Loucy (cell line): ENCODE measurements at regions not wholly inside any gene's neighbourhood (a gene's known extent, or its start where the extent isn't known, plus 50 kb on each side); places are given as distances from the start of the nearest gene placed in this dataset.
"Not testable (repeated sequence)": the region's sequence is repeated elsewhere in the genome, so short reads cannot be mapped to it uniquely, and the experiment has no call there.

Source experiments
- H2AFZ ChIP-seq: fragments of 200-600 bp; sonication (generic); 2 replicates; pipeline ENCODE4 v1.6.0; 2016; ENCODE audit warnings: antibody characterized with exemption, mild to moderate bottlenecking, low read length, moderate library complexity
- H3F3A ChIP-seq: fragments of 200-600 bp; 2 replicates; pipeline ENCODE4 v1.6.0; 2016; ENCODE audit warnings: antibody characterized with exemption, low read depth, mild to moderate bottlenecking
- H3K27me3 ChIP-seq: fragments of 200-600 bp; sonication (generic); 2 replicates; pipeline ENCODE4 v1.6.1; 2014; ENCODE audit warnings: low read length, mild to moderate bottlenecking; ENCODE audit not compliant: insufficient read depth, poor library complexity, severe bottlenecking
- H3K36me3 ChIP-seq: fragments of 200-600 bp; sonication (generic); 2 replicates; pipeline ENCODE4 v1.6.1; 2016; ENCODE audit warnings: low read length; ENCODE audit not compliant: insufficient read depth
- H3K4me1 ChIP-seq: fragments of 200-600 bp; sonication (generic); 2 replicates; pipeline ENCODE4 v1.5.1; 2014; ENCODE audit warnings: low read length, mild to moderate bottlenecking; ENCODE audit not compliant: insufficient read depth, poor library complexity, severe bottlenecking
- H3K4me2 ChIP-seq: fragments of 200-600 bp; sonication (generic); 2 replicates; pipeline ENCODE4 v1.6.0; 2014; ENCODE audit warnings: antibody characterized with exemption, low read length, low read depth, mild to moderate bottlenecking; ENCODE audit not compliant: poor library complexity, severe bottlenecking
- H3K4me3 ChIP-seq: fragments of 200-600 bp; sonication (generic); 2 replicates; pipeline ENCODE4 v1.5.1; 2014; ENCODE audit warnings: low read length, mild to moderate bottlenecking, mixed read lengths; ENCODE audit not compliant: poor library complexity, severe bottlenecking
- H3K79me2 ChIP-seq: fragments of 200-600 bp; sonication (generic); 2 replicates; pipeline ENCODE4 v1.6.1; 2014; ENCODE audit warnings: low read length; ENCODE audit not compliant: insufficient read depth
- H3K9ac ChIP-seq: fragments of 200-600 bp; sonication (generic); 2 replicates; pipeline ENCODE4 v1.6.0; 2014; ENCODE audit warnings: mild to moderate bottlenecking, low read depth, low read length, moderate library complexity; ENCODE audit not compliant: poor library complexity, severe bottlenecking
- H3K9me2 ChIP-seq: fragments of 200-600 bp; sonication (generic); replicated peaks from 2 replicates; pipeline ENCODE4 v1.6.1; 2016; ENCODE audit warnings: low read depth, low read length, mixed read lengths
- H3K9me3 ChIP-seq: fragments of 200-600 bp; sonication (generic); 2 replicates; pipeline ENCODE4 v1.6.1; 2014; ENCODE audit warnings: mild to moderate bottlenecking, antibody characterized with exemption, low read length, low read depth; ENCODE audit not compliant: insufficient read depth
- H4K20me1 ChIP-seq: fragments of 200-600 bp; sonication (generic); 2 replicates; pipeline ENCODE4 v1.6.0; 2014; ENCODE audit warnings: antibody characterized with exemption, low read length, mild to moderate bottlenecking; ENCODE audit not compliant: insufficient read depth, poor library complexity, severe bottlenecking
- EZH2phosphoT487 ChIP-seq: fragments of 200-600 bp; IDR thresholded peaks from 2 replicates; pipeline ENCODE4 v1.6.1; 2018; ENCODE audit warnings: antibody characterized with exemption, mild to moderate bottlenecking, moderate library complexity, borderline replicate concordance
- TF ChIP-seq, protein P1 (sequence below): fragments of 200-600 bp; sonication (generic); conservative IDR thresholded peaks from 2 replicates; pipeline ENCODE4 v1.5.1; 2014; ENCODE audit warnings: mild to moderate bottlenecking, antibody characterized with exemption, low read length

DNA sequence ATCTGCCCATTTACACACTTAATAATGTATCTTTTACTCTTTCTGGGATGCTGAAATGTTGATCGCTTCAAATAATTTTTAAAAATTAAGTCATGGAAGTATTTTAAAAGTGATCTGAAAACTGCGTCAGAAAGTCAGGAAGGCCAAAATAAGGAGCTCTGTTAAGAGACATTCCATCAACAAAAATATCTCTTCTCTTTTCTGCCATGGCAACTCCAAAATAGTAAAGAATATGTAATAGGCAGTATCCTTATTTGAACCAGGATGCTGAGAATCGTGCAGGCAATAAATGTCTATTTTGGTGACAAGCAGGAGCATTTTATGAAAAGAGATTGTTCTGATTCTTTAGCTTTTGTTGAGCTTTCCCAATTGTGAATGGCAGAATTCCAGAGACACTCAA is 81.8 kb upstream of the PPP1R12A start:
- H3K9me3 ChIP-seq: no peaks in the 10 kb centered on the region

DNA sequence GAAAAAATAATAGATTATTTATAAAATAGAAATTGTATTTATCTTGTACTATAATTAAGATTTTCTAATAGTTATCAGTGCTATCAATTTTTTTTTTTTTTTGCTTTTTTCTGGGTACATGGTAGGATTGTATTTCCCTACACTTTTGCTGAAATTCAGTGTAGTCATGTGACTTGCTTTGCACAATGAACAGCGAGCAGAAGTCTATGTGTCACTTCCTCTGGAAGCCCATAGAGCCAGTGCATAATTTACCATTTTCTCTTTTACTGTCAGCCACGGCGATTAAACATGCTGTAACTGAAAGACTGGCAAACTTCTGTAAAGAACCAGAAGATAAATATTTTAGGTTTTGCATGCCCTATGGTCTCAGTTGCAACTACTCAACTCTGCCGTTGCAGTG is 80.8 kb upstream of the PPP1R12A start:
- Histone ChIP-seq H3K9me3 (no peaks in the 10 kb centered on the region), H2AFZ (no peak overlapping the region), H3K4me1 (no peaks in the 10 kb centered on the region), H3K4me2 (no peak overlapping the region), H4K20me1 (no peaks in the 10 kb centered on the region), H3K9me2 (no peaks in the 10 kb centered on the region), H3K36me3 (no peaks in the 10 kb centered on the region), H3K79me2 (no peaks in the 10 kb centered on the region), H3K9ac (no peak overlapping the region), H3K4me3 (no peak overlapping the region), H3K27me3 (no peaks in the 10 kb centered on the region), H3F3A (no peaks in the 10 kb centered on the region)
- TF ChIP-seq EZH2phosphoT487: no peak
- TF ChIP-seq, protein P1, sequence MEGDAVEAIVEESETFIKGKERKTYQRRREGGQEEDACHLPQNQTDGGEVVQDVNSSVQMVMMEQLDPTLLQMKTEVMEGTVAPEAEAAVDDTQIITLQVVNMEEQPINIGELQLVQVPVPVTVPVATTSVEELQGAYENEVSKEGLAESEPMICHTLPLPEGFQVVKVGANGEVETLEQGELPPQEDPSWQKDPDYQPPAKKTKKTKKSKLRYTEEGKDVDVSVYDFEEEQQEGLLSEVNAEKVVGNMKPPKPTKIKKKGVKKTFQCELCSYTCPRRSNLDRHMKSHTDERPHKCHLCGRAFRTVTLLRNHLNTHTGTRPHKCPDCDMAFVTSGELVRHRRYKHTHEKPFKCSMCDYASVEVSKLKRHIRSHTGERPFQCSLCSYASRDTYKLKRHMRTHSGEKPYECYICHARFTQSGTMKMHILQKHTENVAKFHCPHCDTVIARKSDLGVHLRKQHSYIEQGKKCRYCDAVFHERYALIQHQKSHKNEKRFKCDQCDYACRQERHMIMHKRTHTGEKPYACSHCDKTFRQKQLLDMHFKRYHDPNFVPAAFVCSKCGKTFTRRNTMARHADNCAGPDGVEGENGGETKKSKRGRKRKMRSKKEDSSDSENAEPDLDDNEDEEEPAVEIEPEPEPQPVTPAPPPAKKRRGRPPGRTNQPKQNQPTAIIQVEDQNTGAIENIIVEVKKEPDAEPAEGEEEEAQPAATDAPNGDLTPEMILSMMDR: no peak

More for the DNA sequence above, 81.8 kb upstream of the PPP1R12A start:
- H3K9ac ChIP-seq: no peak overlapping the region
- H3K27me3 ChIP-seq: no peaks in the 10 kb centered on the region
- H2AFZ ChIP-seq: no peak overlapping the region
- no peaks in the 10 kb centered on the region for H3K9me2 ChIP-seq
- H3K4me2 ChIP-seq: no peak overlapping the region
- TF ChIP-seq, protein P1: no peak
- no peak for TF ChIP-seq EZH2phosphoT487
- H3F3A ChIP-seq: no peaks in the 10 kb centered on the region
- no peaks in the 10 kb centered on the region for H3K36me3 ChIP-seq
- H4K20me1 ChIP-seq: no peaks in the 10 kb centered on the region
- no peaks in the 10 kb centered on the region for H3K4me1 ChIP-seq
- H3K4me3 ChIP-seq: no peak overlapping the region
- no peaks in the 10 kb centered on the region for H3K79me2 ChIP-seq

DNA sequence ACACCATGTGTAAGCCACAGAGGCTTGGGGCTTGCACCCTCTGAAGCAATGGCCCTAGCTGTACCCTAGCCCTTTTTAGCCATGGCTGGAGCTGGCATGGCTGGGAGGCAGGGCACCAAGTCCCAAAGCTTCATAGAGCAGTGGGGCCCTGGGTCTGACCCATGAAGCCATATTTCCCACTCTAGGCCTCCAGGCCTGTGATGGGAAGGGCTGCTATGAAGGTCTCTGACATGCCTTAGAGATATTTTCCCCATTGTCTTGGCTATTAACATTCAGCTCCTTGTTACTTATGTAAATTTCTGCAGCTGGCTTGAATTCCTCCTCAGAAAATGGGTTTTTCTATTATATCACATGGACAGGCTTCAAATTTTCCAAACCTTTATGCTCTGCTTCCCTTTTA is 68.8 kb upstream of the PPP1R12A start:
- not testable (repeated sequence) for H3K4me3 ChIP-seq, H3K27me3 ChIP-seq, H3K9ac ChIP-seq, H4K20me1 ChIP-seq, H3K4me1 ChIP-seq, H3F3A ChIP-seq, H2AFZ ChIP-seq, H3K79me2 ChIP-seq, H3K9me3 ChIP-seq, H3K36me3 ChIP-seq, H3K4me2 ChIP-seq, H3K9me2 ChIP-seq

DNA sequence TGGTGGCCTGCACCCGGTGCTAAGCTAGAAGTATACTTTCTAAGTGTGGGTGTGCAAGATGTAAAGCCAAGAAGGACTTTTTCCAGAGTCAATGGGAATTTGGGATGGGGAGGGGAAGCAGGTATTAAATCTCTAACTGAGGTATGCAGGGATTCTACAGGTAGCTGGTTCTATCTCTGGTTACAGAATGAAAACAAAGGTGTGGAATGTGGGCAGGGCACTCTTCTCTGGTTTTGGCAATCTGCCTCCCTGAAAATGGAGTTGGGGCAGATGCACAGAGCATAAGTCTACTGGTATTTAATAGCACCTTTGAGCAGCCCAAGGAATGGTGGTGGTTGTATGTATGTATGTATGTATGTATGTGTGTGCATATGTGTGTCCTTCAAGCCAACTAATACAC is 66.7 kb upstream of the PPP1R12A start:
- no peaks in the 10 kb centered on the region for H3K4me1 ChIP-seq
- TF ChIP-seq, protein P1: no peak
- no peak for TF ChIP-seq EZH2phosphoT487
- H3F3A ChIP-seq: no peaks in the 10 kb centered on the region
- no peaks in the 10 kb centered on the region for H3K9me2 ChIP-seq
- H2AFZ ChIP-seq: no peak overlapping the region
- H3K79me2 ChIP-seq: no peaks in the 10 kb centered on the region
- no peaks in the 10 kb centered on the region for H3K36me3 ChIP-seq
- no peaks in the 10 kb centered on the region for H3K27me3 ChIP-seq
- no peak overlapping the region for H3K9ac ChIP-seq
- H3K4me3 ChIP-seq: no peak overlapping the region
- no peaks in the 10 kb centered on the region for H4K20me1 ChIP-seq
- no peaks in the 10 kb centered on the region for H3K9me3 ChIP-seq
- H3K4me2 ChIP-seq: no peak overlapping the region
